ENCODE measurements at regions not wholly inside any gene's neighbourhood (a gene's known extent, or its start where the extent isn't known, plus 50 kb on each side); places are given as distances from the start of the nearest gene placed in this dataset.

GRCh38 chr18:34108206-34108605 lies 116.5 kb downstream of the NOL4 start:
- H3K27ac ChIP-seq: no peak overlapping the region
- ATAC-seq (replicated peaks in 6 of 8): no peak
- in situ Hi-C loops (cut with MboI; ENCODE audit: low pct_unique_long_range_greater_than_20kb in 2 of 9, low sequenced_read_pairs in 9 of 9, unreplicated experiment in 9 of 9): no loop called here
- no peak overlapping the region for H3K4me3 ChIP-seq
- peaks cover 0 to 10% of the 10 kb centered on the region in 2 donors for H3K4me1 ChIP-seq (replicated peaks in 1 of 2)

GRCh38 chr18:34098109-34098508 lies 126.6 kb downstream of the NOL4 start:
- WGBS, 10 experiments: 0 to 94% (median 60%) methylated on average over 1 to 2 of the region's 2 CpGs; no CpG with 5 or more reads in 3 of the 10 experiments
- no peak for ATAC-seq (replicated peaks in 6 of 8)
- in situ Hi-C loops (cut with MboI; ENCODE audit: low pct_unique_long_range_greater_than_20kb in 2 of 9, low sequenced_read_pairs in 9 of 9, unreplicated experiment in 9 of 9): no loop called here
- no peak overlapping the region for H3K27ac ChIP-seq
- no peaks in the 10 kb centered on the region for H3K4me1 ChIP-seq (replicated peaks in 1 of 2)
- no peak overlapping the region for H3K4me3 ChIP-seq

GRCh38 chr18:34097312-34097711 lies 127.4 kb downstream of the NOL4 start:
- Histone ChIP-seq H3K4me1 (replicated peaks in 1 of 2) (no peaks in the 10 kb centered on the region), H3K27ac (no peak overlapping the region), H3K4me3 (no peak overlapping the region)
- in situ Hi-C loops (cut with MboI; ENCODE audit: low pct_unique_long_range_greater_than_20kb in 2 of 9, low sequenced_read_pairs in 9 of 9, unreplicated experiment in 9 of 9): no loop called here
- no peak for ATAC-seq (replicated peaks in 6 of 8)
- 0 to 100% (median 60%) methylated on average over 1 of the region's 1 CpG; no CpG with 5 or more reads in 3 of the 10 experiments for WGBS, 10 experiments

- no peak for ATAC-seq (replicated peaks in 6 of 8)
- WGBS, 10 experiments: 50 to 100% (median 94%) methylated on average over 1 of the region's 1 CpG
- in situ Hi-C loops (cut with MboI; ENCODE audit: low pct_unique_long_range_greater_than_20kb in 2 of 9, low sequenced_read_pairs in 9 of 9, unreplicated experiment in 9 of 9): no loop called here
Observed at GRCh38 chr18:34094148-34094547, 130.6 kb downstream of the NOL4 start.

GRCh38 chr18:34092796-34093195 lies 131.9 kb downstream of the NOL4 start:
- Histone ChIP-seq H3K27ac (no peak overlapping the region), H3K4me3 (no peak overlapping the region), H3K4me1 (replicated peaks in 1 of 2) (no peaks in the 10 kb centered on the region)
- no peak for ATAC-seq (replicated peaks in 6 of 8)
- in situ Hi-C loops (cut with MboI; ENCODE audit: low pct_unique_long_range_greater_than_20kb in 2 of 9, low sequenced_read_pairs in 9 of 9, unreplicated experiment in 9 of 9): no loop called here
- 0 to 100% (median 88%) methylated on average over 1 of the region's 1 CpG; no CpG with 5 or more reads in 1 of the 10 experiments for WGBS, 10 experiments

More at GRCh38 chr18:34094148-34094547, 130.6 kb downstream of the NOL4 start:
- Histone ChIP-seq H3K4me3 (no peak overlapping the region), H3K27ac (no peak overlapping the region), H3K4me1 (replicated peaks in 1 of 2) (no peaks in the 10 kb centered on the region)

- no peak for ATAC-seq (replicated peaks in 6 of 8)
- WGBS, 10 experiments: 0 to 14% (median 0%) methylated on average over 1 of the region's 1 CpG; no CpG with 5 or more reads in 1 of the 10 experiments
- H3K27ac ChIP-seq: no peak overlapping the region
- in situ Hi-C loops (cut with MboI; ENCODE audit: low pct_unique_long_range_greater_than_20kb in 2 of 9, low sequenced_read_pairs in 9 of 9, unreplicated experiment in 9 of 9): no loop called here
- H3K4me1 ChIP-seq (replicated peaks in 1 of 2): no peaks in the 10 kb centered on the region
- H3K4me3 ChIP-seq: no peak overlapping the region
Observed at GRCh38 chr18:34086370-34086769, 138.3 kb downstream of the NOL4 start.

GRCh38 chr18:34085140-34085739 lies 139.5 kb downstream of the NOL4 start:
- WGBS, 10 experiments: 0 to 100% (median 63%) methylated on average over 1 to 4 of the region's 4 CpGs; no CpG with 5 or more reads in 1 of the 10 experiments
- in situ Hi-C loops (cut with MboI; ENCODE audit: low pct_unique_long_range_greater_than_20kb in 2 of 9, low sequenced_read_pairs in 9 of 9, unreplicated experiment in 9 of 9): no loop called here
- ATAC-seq (replicated peaks in 6 of 8): no peak
- H3K27ac ChIP-seq: no peak overlapping the region
- H3K4me3 ChIP-seq: no peak overlapping the region
- no peaks in the 10 kb centered on the region for H3K4me1 ChIP-seq (replicated peaks in 1 of 2)

GRCh38 chr18:34084635-34085034 lies 140.1 kb downstream of the NOL4 start:
- Histone ChIP-seq H3K4me3 (no peak overlapping the region), H3K4me1 (replicated peaks in 1 of 2) (no peaks in the 10 kb centered on the region), H3K27ac (no peak overlapping the region)
- in situ Hi-C loops (cut with MboI; ENCODE audit: low pct_unique_long_range_greater_than_20kb in 2 of 9, low sequenced_read_pairs in 9 of 9, unreplicated experiment in 9 of 9): no loop called here
- WGBS, 10 experiments: 0 to 100% (median 47%) methylated on average over 1 to 2 of the region's 2 CpGs
- ATAC-seq (replicated peaks in 6 of 8): no peak

GRCh38 chr18:34083910-34084535 lies 140.7 kb downstream of the NOL4 start:
- ATAC-seq (replicated peaks in 6 of 8): no peak
- H3K4me1 ChIP-seq (replicated peaks in 1 of 2): no peaks in the 10 kb centered on the region
- no peak overlapping the region for H3K4me3 ChIP-seq
- in situ Hi-C loops (cut with MboI; ENCODE audit: low pct_unique_long_range_greater_than_20kb in 2 of 9, low sequenced_read_pairs in 9 of 9, unreplicated experiment in 9 of 9): no loop called here
- no peak overlapping the region for H3K27ac ChIP-seq
- WGBS, 10 experiments: 15 to 100% (median 63%) methylated on average over 1 to 5 of the region's 9 CpGs; no CpG with 5 or more reads in 2 of the 10 experiments

- in situ Hi-C loops (cut with MboI; ENCODE audit: low pct_unique_long_range_greater_than_20kb in 2 of 9, low sequenced_read_pairs in 9 of 9, unreplicated experiment in 9 of 9): no loop called here
- no peak for ATAC-seq (replicated peaks in 6 of 8)
- Histone ChIP-seq H3K4me1 (replicated peaks in 1 of 2) (no peaks in the 10 kb centered on the region), H3K27ac (no peak overlapping the region), H3K4me3 (no peak overlapping the region)
Observed at GRCh38 chr18:34077599-34077998, 147.1 kb downstream of the NOL4 start.

GRCh38 chr18:34075963-34076860 lies 148.5 kb downstream of the NOL4 start:
- H3K4me3 ChIP-seq: no peak overlapping the region
- WGBS, 10 experiments: 9 to 94% (median 69%) methylated on average over 1 to 10 of the region's 10 CpGs
- no peak overlapping the region for H3K27ac ChIP-seq
- in situ Hi-C loops (cut with MboI; ENCODE audit: low pct_unique_long_range_greater_than_20kb in 2 of 9, low sequenced_read_pairs in 9 of 9, unreplicated experiment in 9 of 9): no loop called here
- H3K4me1 ChIP-seq (replicated peaks in 1 of 2): no peaks in the 10 kb centered on the region
- no peak for ATAC-seq (replicated peaks in 6 of 8)

GRCh38 chr18:34061226-34061625 lies 163.5 kb downstream of the NOL4 start:
- no peak overlapping the region for H3K27ac ChIP-seq
- in situ Hi-C loops (cut with MboI; ENCODE audit: low pct_unique_long_range_greater_than_20kb in 2 of 9, low sequenced_read_pairs in 9 of 9, unreplicated experiment in 9 of 9): no loop called here
- ATAC-seq (replicated peaks in 6 of 8): no peak
- peaks cover 0 to 3% of the 10 kb centered on the region in 2 donors for H3K4me1 ChIP-seq (replicated peaks in 1 of 2)
- H3K4me3 ChIP-seq: no peak overlapping the region

- ATAC-seq (replicated peaks in 6 of 8): no peak
- Histone ChIP-seq H3K4me3 (no peak overlapping the region), H3K27ac (no peak overlapping the region), H3K4me1 (replicated peaks in 1 of 2) (no peaks in the 10 kb centered on the region)
- 0 to 83% (median 56%) methylated on average over 1 of the region's 1 CpG; no CpG with 5 or more reads in 1 of the 10 experiments for WGBS, 10 experiments
- in situ Hi-C loops (cut with MboI; ENCODE audit: low pct_unique_long_range_greater_than_20kb in 2 of 9, low sequenced_read_pairs in 9 of 9, unreplicated experiment in 9 of 9): no loop called here
Observed at GRCh38 chr18:34055227-34055626, 169.5 kb downstream of the NOL4 start.
